HG02642 (cell line): ENCODE measurements at regions not wholly inside any gene's neighbourhood (a gene's known extent, or its start where the extent isn't known, plus 50 kb on each side); places are given as distances from the start of the nearest gene placed in this dataset.

ENCODE experiments used
- ATAC-seq: cut with Tn5 transposase; IDR thresholded peaks from one replicate; pipeline ENCODE4 v1.9.1; 2021; ENCODE audit warnings: mild to moderate bottlenecking; ENCODE audit not compliant: unreplicated experiment, poor library complexity

- no peak for ATAC-seq
Observed at GRCh38 chr2:83522891-83523493, 936.1 kb downstream of the SUCLG1 start.

GRCh38 chr2:83517727-83518368 is 941.2 kb downstream of the SUCLG1 start:
- no peak for ATAC-seq

DNA sequence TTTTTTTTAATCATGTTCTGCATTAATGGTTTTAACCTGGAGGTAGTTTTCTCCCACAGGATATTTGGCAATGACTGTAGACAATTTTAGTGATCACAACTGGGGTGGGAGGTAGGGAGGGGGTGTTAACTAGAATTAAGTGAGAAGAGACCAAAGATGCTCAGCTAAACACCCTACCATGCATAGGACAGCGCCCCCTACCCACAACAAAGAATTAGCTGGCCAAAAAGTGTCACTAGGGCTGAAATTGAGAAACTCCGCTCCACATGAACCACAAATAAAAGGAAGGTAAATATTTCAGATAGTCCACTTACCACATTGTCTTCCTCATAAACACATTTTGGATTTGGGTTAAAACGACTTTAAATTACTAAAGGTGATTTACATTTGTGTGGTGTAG is 942.6 kb downstream of the SUCLG1 start:
- no peak for ATAC-seq

- ATAC-seq = no peak
Observed at GRCh38 chr2:83487451-83487850, 971.6 kb downstream of the SUCLG1 start.

DNA sequence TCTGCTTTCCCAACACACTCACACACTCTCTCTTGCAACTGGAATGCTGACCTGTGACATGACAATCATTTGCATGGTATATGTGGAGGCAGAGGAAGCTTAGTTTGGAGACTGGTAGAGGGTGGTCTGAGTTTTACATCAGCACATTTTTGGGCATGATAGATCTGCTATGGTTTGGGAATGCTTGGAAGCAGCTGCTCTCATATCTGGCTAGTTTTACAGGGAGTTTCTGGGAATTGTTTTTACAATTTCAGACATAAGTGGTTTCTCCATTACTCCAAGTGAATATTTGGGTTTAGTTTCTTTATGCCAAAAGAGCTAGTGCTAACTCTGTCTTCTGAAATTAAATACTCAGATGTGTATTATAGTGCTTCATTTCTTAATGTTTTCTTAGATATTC is 977.6 kb downstream of the SUCLG1 start:
- ATAC-seq = no peak

GRCh38 chr2:83478037-83478436 is 981.0 kb downstream of the SUCLG1 start:
- ATAC-seq = no peak

- ATAC-seq = no peak
Observed at GRCh38 chr2:83475371-83475770, 983.7 kb downstream of the SUCLG1 start.

DNA sequence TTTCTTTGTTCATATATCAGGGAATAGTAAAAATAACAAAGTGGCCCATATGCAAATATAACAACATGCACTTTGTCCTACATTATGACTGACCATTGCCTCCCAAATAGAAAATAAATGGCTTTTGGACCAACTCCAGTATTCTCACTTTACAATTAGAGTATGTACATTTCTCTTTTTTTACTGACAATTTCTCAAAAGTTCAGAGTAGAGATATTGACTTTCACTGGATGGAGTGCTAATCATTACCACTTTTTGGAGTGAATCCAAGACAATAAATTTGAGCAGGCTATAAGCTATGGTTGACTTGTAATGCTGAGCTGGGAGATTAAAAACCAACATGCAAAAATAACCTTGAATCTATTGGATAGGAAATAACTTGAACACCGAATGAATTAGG is 987.4 kb downstream of the SUCLG1 start:
- no peak for ATAC-seq

- no peak for ATAC-seq
Observed at GRCh38 chr2:83470928-83471327, 988.2 kb downstream of the SUCLG1 start.

GRCh38 chr2:83464444-83464843 is 994.6 kb downstream of the SUCLG1 start:
- no peak for ATAC-seq

DNA sequence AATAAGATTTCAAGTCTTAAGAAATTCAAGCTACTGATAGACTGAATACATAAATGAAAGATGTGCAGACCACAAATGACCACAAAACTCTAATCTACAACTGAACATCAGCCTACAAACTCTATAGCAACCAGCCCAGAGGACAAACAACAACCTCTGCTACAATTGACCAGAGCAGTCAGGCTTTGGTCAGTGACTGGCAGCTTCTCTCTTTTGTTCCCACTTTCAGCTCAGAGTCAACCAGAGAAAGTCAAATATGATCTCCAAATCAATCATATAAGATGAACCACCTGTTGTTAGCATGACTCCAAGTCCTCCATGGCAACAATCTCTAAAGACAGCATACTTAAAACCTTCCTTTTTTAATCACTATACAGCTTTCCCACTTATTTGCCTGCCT is 996.2 kb downstream of the SUCLG1 start:
- no peak for ATAC-seq

DNA sequence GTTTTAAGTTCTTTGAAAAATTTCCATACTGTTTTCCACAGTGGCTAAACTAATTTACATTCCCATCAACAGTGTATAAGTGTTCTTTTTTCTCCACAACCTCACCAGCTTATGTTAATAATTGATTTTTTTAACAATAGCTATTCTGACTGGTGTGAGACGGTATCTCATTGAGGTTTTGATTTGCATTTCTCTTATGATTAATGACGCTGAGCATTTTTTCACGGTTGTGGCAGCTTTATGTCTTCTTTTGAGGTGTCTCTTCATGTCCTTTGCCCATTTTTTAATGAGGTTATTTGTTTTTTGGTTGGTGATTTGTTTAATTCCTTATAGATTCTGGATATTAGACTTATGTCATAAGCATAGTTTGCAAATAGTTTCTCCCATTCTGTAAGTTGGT is 997.9 kb downstream of the SUCLG1 start:
- ATAC-seq = no peak

GRCh38 chr2:83459456-83459855 is 999.6 kb downstream of the SUCLG1 start:
- no peak for ATAC-seq

DNA sequence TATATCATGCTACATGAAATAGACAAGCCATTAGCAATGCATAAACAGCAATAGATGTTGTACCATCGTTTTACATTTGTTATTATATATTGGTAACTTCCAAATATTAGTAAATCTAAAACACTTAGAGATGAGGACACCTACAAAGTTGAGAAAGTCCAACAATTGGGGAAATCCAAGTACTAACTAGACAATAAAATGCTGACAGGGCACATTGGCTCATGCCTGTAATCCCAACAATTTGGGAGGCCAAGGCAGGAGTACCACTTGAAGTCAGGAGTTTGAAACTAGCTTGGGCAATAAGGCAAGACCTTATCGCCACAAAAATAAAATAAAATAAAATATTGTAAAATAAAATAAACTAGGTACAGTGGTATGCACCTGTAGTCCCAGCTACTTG is 1023.1 kb downstream of the SUCLG1 start:
- ATAC-seq = no peak

DNA sequence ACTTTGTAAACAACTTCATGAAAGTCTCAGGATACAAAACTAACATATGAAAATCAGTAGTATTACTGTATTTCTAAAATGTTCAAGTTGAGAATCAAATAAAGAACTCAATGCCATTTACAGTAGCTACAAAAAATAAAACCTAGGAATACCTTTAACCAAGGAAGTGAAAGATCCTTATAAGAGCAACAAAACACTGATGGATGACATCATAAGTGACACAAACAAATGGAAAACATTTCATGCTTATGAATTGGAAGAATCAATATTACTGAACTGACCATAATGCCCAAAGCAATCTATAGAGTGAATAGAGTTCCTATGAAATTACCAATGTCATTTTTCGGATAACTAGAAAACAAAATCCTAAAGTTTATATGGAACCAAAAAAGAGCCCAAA is 1038.1 kb downstream of the SUCLG1 start:
- no peak for ATAC-seq

DNA sequence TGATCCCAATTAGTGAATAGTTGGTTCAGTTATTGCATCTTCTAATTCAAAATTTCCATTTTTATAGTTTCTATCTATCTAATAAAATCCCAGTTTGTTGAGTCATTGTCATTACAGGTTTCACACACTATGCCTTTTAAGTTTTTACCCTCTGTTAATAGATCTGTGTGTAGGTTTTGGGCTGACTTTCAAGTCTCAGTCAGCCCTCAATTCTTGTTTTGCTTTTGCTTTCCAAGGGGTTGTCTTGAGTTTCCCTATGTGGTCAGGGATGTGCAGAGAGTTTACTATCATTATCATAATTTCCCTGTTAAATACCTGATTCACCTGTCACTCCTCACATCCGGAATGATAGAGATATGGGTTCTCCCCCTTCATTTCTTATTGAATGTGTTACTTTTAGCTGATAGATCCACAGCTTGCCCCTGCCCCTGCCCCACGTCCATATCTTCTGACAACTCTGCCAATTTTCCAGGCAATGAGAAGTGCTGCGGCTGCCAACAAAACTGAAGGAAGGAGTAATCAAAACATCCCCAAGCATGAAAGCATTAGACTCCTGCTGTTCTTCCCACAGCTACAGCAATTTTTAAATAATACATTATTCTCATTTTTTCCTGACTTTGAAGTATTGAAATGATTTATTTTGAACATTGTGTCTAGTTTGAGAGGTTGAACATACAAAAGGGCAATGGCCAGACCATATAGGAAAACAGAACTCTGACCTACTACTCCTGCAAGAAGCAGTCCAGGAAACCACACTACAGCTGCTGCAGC is 1064.8 kb downstream of the SUCLG1 start:
- ATAC-seq = no peak

- ATAC-seq = no peak
Observed at GRCh38 chr2:83388804-83389203, 1070.3 kb downstream of the SUCLG1 start.

DNA sequence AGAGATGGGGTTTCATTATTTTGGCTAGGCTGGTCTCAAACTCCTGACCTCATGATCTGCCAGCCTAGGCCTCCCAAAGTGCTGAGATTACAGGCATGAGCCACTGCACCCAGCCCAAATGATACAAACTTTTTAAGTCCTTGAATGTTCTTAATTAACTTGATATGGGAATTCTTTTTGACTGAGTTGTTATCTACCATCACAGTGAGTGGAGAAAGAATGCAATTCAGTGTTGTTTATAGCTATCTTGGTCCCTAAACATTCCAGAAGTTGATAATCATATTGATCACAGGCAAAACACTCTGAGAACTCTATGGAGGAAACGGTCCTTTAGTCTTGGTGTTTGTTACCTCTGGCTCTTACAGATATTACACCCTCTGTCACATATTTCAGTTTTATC is 1072.5 kb downstream of the SUCLG1 start:
- ATAC-seq = no peak

GRCh38 chr2:83378921-83379320 is 1080.2 kb downstream of the SUCLG1 start:
- no peak for ATAC-seq

DNA sequence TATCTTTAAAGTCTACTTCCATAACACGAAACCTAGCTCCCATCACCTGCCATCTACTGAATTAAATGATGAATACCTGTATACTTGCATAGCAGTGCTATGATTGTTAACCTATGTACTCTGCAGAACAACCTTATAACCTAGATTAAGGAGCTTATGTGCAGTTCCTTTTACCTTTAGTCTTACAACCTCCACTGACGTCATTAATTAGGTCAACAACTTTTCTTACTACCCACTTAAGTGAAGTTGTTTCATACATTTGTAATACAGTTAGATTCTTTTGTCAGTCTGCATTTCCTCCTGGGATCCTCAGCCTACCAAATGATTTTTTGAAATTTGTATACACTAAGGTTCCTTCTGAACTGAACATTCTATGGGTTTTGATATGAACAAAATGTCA is 1082.3 kb downstream of the SUCLG1 start:
- no peak for ATAC-seq

- ATAC-seq = no peak
Observed at GRCh38 chr2:83370419-83370762, 1088.7 kb downstream of the SUCLG1 start.
